Liver (tissue), 7 donors: ENCODE measurements at regions not wholly inside any gene's neighbourhood (a gene's known extent, or its start where the extent isn't known, plus 50 kb on each side); places are given as distances from the start of the nearest gene placed in this dataset.

Source experiments
- DNase-seq: peaks from one replicate; pipeline ENCODE4 v3.0.0-alpha.2; 2017; ENCODE audit warnings: low spot score
- H3K27ac ChIP-seq, 2 donors: one replicate each; pipeline ENCODE4 v1.7.0; 2013; ENCODE audit warnings: inconsistent platforms in 2 of 2, low read length in 2 of 2, control low read depth in 1 of 2, low read depth in 1 of 2, mild to moderate bottlenecking in 1 of 2
- H3K27me3 ChIP-seq, 4 donors: one replicate each; pipeline versions ENCODE4 v1.6.1 to v1.7.0; 2013; ENCODE audit warnings: low read length in 3 of 4, inconsistent platforms in 1 of 4, mild to moderate bottlenecking in 1 of 4, moderate library complexity in 1 of 4; ENCODE audit not compliant: control insufficient read depth in 4 of 4, insufficient read depth in 4 of 4
- H3K36me3 ChIP-seq, 4 donors: one replicate each; pipeline versions ENCODE4 v1.6.1 to v1.7.0; 2013; ENCODE audit warnings: low read length in 3 of 4, mild to moderate bottlenecking in 3 of 4, low read depth in 1 of 4, moderate library complexity in 1 of 4; ENCODE audit not compliant: control insufficient read depth in 4 of 4, insufficient read depth in 3 of 4
- H3K4me1 ChIP-seq, 4 donors: one replicate each; pipeline versions ENCODE4 v1.6.1 to v1.7.0; 2013; ENCODE audit warnings: low read length in 3 of 4, mild to moderate bottlenecking in 3 of 4, moderate library complexity in 1 of 4; ENCODE audit not compliant: control insufficient read depth in 4 of 4, insufficient read depth in 4 of 4
- H3K4me3 ChIP-seq, 3 donors: one replicate each; pipeline versions ENCODE4 v1.6.1 to v1.7.0; 2013; ENCODE audit warnings: low read length in 3 of 3, control low read depth in 1 of 3, low read depth in 1 of 3, mild to moderate bottlenecking in 1 of 3
- H3K9ac ChIP-seq, 2 donors: one replicate each; pipeline ENCODE4 v1.7.0; 2013; ENCODE audit warnings: low read length in 2 of 2, mild to moderate bottlenecking in 2 of 2, moderate library complexity in 2 of 2, control low read depth in 1 of 2, low read depth in 1 of 2
- H3K9me3 ChIP-seq, 4 donors: one replicate each; pipeline versions ENCODE4 v1.6.1 to v1.7.0; 2013; ENCODE audit warnings: low read length in 3 of 4; ENCODE audit not compliant: control insufficient read depth in 4 of 4
- EGR1 ChIP-seq, 2 donors: IDR thresholded peaks; 2 replicates each; pipeline ENCODE4 v1.6.1; 2016 to 2018; ENCODE audit warnings: antibody characterized with exemption in 2 of 2, low read depth in 2 of 2
- FOXA1 ChIP-seq: IDR thresholded peaks from 2 replicates; pipeline ENCODE4 v1.6.1; 2016; ENCODE audit warnings: antibody characterized with exemption
- GABPA ChIP-seq, 2 donors: IDR thresholded peaks in 1 of 2; conservative IDR thresholded peaks in 1 of 2; 2 replicates each; pipeline ENCODE4 v1.6.1; 2016; ENCODE audit warnings: antibody characterized with exemption in 2 of 2, mild to moderate bottlenecking in 1 of 2, moderate library complexity in 1 of 2
- HNF4A ChIP-seq, 2 donors: conservative IDR thresholded peaks; 2 replicates each; pipeline ENCODE4 v1.6.1; 2016; ENCODE audit warnings: antibody characterized with exemption in 2 of 2, mild to moderate bottlenecking in 2 of 2
- JUND ChIP-seq, 2 donors: IDR thresholded peaks; 2 replicates each; pipeline ENCODE4 v1.6.1; 2016; ENCODE audit warnings: antibody characterized with exemption in 2 of 2
- RAD21 ChIP-seq, 2 donors: IDR thresholded peaks; 2 replicates each; pipeline ENCODE4 v1.6.1; 2016; ENCODE audit warnings: antibody characterized with exemption in 2 of 2, mild to moderate bottlenecking in 2 of 2
- RXRA ChIP-seq, 2 donors: IDR thresholded peaks; 2 replicates each; pipeline ENCODE4 v1.6.1; 2017 to 2018; ENCODE audit warnings: antibody characterized with exemption in 2 of 2, mild to moderate bottlenecking in 1 of 2
- SP1 ChIP-seq: IDR thresholded peaks from 2 replicates; pipeline ENCODE4 v1.6.1; 2018; ENCODE audit warnings: antibody characterized with exemption, mild to moderate bottlenecking
- TAF1 ChIP-seq: conservative IDR thresholded peaks from 2 replicates; pipeline ENCODE4 v1.6.1; 2016; ENCODE audit warnings: antibody characterized with exemption, mild to moderate bottlenecking
- WGBS: extraction: QIAGEN DNeasy Blood & Tissue Kit; methylation state at CpG from one replicate; pipeline ENCODE4 v1.1.7; 2013; 5-methylcytosine and 5-hydroxymethylcytosine counted together
- TF ChIP-seq, protein P1 (sequence below): IDR thresholded peaks from 2 replicates; pipeline ENCODE4 v1.6.1; 2016; ENCODE audit warnings: antibody characterized with exemption
- TF ChIP-seq, protein P2 (sequence below): IDR thresholded peaks from 2 replicates; pipeline ENCODE4 v1.6.1; 2016; ENCODE audit warnings: antibody characterized with exemption
- donor health status: healthy.
- donor health status: healthy.
- donor health status: healthy.
- donor health status: healthy.

DNA sequence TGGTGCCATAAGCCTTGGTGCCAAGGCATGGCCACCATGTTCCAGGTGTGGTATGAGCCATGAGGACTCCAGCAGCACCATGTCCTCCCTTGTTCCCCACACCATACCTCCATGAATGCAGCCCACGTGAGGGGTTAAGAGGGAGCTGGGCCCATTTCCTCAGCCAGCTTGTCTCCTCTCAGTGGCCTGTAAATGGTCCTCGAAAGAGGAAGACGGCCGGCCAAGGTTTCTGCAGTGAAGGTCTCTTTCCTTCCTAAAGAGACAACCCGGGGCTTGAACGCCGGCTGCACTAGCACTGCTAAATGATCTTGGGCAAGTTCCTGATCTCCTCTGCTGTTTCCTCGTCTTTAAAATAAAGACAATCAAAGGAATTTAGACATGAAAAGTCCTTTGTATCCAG is 154.0 kb downstream of the BMP7 start (continued):
- TF ChIP-seq, protein P1, sequence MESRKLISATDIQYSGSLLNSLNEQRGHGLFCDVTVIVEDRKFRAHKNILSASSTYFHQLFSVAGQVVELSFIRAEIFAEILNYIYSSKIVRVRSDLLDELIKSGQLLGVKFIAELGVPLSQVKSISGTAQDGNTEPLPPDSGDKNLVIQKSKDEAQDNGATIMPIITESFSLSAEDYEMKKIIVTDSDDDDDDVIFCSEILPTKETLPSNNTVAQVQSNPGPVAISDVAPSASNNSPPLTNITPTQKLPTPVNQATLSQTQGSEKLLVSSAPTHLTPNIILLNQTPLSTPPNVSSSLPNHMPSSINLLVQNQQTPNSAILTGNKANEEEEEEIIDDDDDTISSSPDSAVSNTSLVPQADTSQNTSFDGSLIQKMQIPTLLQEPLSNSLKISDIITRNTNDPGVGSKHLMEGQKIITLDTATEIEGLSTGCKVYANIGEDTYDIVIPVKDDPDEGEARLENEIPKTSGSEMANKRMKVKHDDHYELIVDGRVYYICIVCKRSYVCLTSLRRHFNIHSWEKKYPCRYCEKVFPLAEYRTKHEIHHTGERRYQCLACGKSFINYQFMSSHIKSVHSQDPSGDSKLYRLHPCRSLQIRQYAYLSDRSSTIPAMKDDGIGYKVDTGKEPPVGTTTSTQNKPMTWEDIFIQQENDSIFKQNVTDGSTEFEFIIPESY = no peak
- TF ChIP-seq TAF1 (no peak), GABPA (IDR thresholded peaks at IDR 0.05 in 1 of 2, conservative IDR thresholded peaks at IDR 0.05 in 1 of 2) (no peak), RXRA (IDR thresholded peaks at IDR 0.05) (no peak), EGR1 (IDR thresholded peaks at IDR 0.05; ENCODE audit: low read depth in 2 of 2) (no peak)

DNA sequence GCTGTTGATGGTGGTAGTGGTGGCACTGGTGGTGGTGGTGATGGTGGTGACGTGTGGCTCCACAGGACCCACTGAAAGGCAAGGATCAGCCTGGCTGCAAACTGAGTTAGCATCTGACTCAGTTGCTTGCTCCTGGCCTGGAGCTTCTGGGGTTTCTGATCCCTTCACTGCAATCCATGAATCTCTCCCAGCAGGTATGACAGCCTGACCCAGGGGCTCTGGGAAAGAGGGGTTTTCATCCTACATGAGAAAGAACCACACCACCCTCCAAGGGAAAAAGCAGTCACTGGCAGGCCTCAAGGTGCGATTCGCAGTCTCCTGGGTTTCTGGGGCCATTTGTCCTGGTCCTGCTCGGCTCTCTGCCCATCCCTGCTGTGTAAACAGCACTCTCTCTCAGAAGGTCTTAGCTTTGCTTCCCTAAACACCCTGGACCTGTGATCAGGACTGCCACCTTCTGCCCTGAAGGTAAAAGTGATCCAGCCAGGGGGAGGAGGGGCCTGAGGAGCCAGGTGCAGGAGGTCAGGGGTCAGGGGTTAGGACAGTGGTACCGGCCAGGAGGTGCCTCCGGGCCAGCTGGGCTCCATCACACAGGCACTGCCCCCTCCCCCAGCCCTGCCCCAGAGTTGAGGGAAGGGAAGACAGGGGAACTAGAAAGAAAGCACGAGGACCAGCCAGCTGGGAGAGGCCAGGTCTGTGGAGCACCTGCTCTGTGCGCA is 152.0 kb downstream of the BMP7 start:
- Histone ChIP-seq H3K9me3 (no peaks in the 10 kb centered on the region), H3K27me3 (no peaks in the 10 kb centered on the region), H3K9ac (no peak overlapping the region), H3K4me3 (no peak overlapping the region), H3K27ac (no peak overlapping the region), H3K4me1 (no peaks in the 10 kb centered on the region), H3K36me3 (no peaks in the 10 kb centered on the region)
- WGBS = 54% methylated on average over 8 of the region's 8 CpGs
- TF ChIP-seq JUND (IDR thresholded peaks at IDR 0.05) = no peak
- TF ChIP-seq, protein P2, sequence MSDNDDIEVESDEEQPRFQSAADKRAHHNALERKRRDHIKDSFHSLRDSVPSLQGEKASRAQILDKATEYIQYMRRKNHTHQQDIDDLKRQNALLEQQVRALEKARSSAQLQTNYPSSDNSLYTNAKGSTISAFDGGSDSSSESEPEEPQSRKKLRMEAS = no peak
- no peak for TF ChIP-seq EGR1 (IDR thresholded peaks at IDR 0.05; ENCODE audit: low read depth in 2 of 2)
- TF ChIP-seq FOXA1 = no peak
- no peak for TF ChIP-seq RAD21 (IDR thresholded peaks at IDR 0.05)
- TF ChIP-seq HNF4A (conservative IDR thresholded peaks at IDR 0.05) = no peak
- DNase-seq = no peak

DNA sequence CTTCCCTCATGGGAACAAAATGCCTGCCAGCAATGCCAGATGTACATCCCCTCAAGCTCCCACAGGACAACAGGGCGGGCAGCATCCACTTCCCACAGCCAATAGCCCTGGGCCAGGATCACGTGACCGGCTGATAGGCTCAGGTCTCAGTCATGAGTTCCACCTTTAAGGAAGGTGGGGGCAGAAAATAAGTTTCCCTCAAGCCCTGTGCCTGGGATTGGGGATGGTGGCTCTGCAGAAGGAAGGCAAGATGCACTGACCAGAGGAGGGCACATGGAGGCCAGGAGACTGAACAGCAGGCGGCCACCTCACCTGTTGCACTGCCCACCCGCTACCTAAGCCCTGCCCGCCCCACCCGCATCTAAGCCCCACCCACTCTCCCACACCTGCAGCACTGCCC is 149.1 kb downstream of the BMP7 start:
- Histone ChIP-seq H3K4me3 (no peak overlapping the region), H3K4me1 (no peaks in the 10 kb centered on the region), H3K9ac (no peak overlapping the region), H3K36me3 (no peaks in the 10 kb centered on the region), H3K9me3 (no peaks in the 10 kb centered on the region), H3K27ac (no peak overlapping the region), H3K27me3 (peaks cover 0 to 3% (median 0%) of the 10 kb centered on the region in 4 donors)
- 90% methylated on average over 7 of the region's 7 CpGs for WGBS
- no peak for DNase-seq
- TF ChIP-seq EGR1 (IDR thresholded peaks at IDR 0.05; ENCODE audit: low read depth in 2 of 2) (no peak), TAF1 (no peak)

DNA sequence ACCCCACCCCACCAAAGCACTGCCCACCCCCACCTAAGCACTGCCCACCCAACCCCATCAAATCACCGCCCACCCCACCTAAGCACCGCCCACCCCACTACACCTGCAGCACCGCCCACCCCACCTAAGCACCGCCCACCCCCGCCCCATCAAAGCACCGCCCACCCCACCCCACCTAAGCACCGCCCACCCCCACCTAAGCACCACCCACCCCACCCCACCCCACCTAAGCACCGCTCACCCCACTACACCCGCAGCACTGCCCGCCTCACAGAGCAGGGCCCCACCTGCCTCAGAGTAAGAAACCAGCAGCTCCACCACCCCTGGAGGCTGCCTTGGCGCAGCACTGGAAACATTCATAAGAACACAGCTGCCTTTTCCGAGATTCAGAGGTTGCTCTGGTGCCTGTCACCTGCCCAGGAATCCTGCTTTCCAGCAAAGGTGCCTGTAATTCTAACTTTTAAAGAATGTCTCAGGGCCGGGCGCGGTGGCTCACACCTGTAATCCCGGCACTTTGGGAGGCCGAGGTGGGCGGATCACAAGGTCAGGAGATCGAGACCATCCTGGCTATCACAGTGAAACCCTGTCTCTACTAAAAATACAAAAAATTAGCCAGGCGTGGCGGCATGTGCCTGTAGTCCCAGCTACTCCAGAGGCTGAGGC is 148.2 kb downstream of the BMP7 start:
- Histone ChIP-seq H3K4me1 (no peaks in the 10 kb centered on the region), H3K9ac (no peak overlapping the region), H3K27ac (no peak overlapping the region), H3K9me3 (no peaks in the 10 kb centered on the region), H3K36me3 (no peaks in the 10 kb centered on the region), H3K27me3 (peaks cover 0 to 3% (median 0%) of the 10 kb centered on the region in 4 donors), H3K4me3 (no peak overlapping the region)
- DNase-seq = no peak
- TF ChIP-seq RAD21 (IDR thresholded peaks at IDR 0.05) (no peak), GABPA (IDR thresholded peaks at IDR 0.05 in 1 of 2, conservative IDR thresholded peaks at IDR 0.05 in 1 of 2) (no peak), SP1 (no peak)
- TF ChIP-seq, protein P1 = no peak
- TF ChIP-seq, protein P2 = no peak
- 87% methylated on average over 21 of the region's 21 CpGs for WGBS
